HG03432 (cell line): ENCODE measurements at regions not wholly inside any gene's neighbourhood (a gene's known extent, or its start where the extent isn't known, plus 50 kb on each side); places are given as distances from the start of the nearest gene placed in this dataset.
A peak's percentile ranks its signal among the peaks of the same experiment; 100 is the strongest.
"Not testable (repeated sequence)": the region's sequence is repeated elsewhere in the genome, so short reads cannot be mapped to it uniquely, and the experiment has no call there.

Source experiments
- ATAC-seq: cut with Tn5 transposase; IDR thresholded peaks from one replicate; pipeline ENCODE4 v1.9.1; 2021; ENCODE audit warnings: mild to moderate bottlenecking, moderate library complexity; ENCODE audit not compliant: unreplicated experiment

DNA sequence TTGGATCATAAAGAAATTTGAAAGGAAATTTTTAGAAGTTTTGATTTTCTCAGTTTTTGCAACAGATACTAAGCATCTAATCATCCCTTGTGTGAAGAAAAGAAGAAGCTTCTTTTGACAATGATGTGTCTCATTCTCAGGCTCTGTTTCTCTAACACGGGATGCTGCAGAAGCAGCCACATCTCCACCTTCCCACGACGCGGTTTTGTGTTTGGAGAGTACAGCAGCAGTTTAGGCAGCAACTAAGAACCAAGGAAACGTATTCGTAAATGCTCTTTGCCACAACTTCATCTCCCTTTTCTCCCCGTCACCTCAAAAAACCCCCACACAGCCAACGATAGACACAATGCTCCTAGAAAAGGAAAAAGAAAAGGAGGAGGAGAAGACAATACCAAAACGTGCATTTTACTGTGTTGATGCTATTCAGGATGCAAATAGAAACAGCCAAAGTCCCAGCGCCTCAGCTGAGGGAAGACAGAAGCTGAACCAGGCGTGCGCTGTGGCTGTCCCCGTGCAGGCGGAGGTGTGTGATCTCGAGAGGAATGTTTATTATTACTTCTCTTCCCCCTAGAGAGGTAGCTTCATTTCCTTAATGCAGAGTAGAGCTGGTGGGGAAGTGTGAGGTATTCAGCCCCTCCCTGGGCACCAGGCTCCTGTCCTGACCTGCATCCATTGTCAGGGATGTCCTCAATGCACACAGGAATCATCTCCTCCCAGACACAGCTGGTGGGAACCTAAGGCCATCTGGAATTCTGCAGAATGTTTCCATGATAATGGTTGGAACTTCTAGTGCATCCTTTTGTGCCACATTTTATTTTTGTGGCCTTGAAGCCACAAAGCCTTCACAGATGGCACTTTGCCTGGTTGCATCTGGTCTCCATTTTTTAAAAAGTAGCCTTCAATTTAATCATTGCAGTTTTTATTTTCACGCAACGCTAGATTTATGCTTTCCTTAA lies 174.6 kb upstream of the KLF6 start:
- no peak for ATAC-seq

DNA sequence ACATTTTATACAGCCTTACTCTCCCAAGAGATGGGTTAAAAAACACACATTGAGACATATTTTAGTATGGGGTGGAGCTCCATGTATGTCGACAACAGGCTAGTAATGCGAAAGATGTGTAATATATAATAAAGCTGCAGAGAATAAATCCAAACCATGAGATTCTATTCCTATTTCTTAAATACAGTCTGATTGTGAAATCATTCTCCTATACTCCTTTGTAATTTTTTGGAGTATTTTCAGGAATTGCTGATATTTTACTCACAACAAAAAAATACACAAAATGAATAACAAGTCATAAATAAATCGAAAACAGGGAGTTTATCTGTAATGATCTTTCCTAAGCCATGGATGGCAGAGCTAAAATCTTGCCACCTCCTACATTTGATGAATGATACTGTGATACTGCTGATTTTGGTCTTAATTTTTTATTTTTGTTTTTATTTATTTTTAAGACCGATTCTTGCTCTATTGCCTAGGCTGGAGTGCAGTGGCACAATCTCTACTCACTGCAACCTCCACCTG lies 173.5 kb upstream of the KLF6 start:
- ATAC-seq = no peak

GRCh38 chr10:3955955-3956617 lies 171.1 kb upstream of the KLF6 start:
- ATAC-seq = no peak

DNA sequence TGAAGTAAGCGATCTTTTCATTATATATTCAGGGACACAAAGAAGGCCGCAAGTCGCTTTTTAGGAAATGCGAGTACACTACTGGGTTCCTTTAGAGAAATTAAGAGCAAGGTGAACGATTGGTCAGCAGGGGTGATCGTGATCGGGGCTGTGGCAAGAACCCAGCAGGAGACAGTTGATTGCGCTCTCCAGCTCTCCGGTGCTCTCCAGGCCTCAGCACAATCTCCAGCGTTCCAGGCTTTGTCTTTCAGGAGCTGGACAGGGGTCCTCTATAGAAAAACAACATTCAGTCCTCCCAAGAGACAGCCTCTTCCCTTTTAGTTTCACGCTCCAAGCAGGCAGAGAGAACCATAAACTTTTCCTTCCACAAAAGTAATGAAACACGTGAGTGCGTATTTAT lies 170.5 kb upstream of the KLF6 start:
- ATAC-seq = no peak

DNA sequence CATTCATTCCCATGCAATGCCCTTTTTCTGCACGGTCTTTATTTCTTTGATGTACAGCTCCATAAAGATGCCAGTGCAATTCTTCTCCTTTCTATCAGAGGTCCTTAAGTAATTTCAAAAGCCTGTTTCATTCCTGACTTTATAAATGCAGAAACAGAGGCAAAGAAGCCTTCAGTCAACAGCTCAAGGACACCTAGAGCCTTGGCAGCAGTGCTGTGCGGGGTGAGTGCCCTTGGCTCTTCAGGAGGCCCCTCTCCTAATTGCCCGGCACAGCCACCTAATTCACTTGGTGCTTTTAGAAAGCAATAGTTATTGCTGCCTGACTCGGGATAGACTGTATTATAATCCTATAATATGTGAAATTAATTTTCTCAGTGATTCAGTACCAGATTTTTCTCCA lies 169.6 kb upstream of the KLF6 start:
- no peak for ATAC-seq

GRCh38 chr10:3954007-3954406 lies 169.0 kb upstream of the KLF6 start:
- ATAC-seq = not testable (repeated sequence)

DNA sequence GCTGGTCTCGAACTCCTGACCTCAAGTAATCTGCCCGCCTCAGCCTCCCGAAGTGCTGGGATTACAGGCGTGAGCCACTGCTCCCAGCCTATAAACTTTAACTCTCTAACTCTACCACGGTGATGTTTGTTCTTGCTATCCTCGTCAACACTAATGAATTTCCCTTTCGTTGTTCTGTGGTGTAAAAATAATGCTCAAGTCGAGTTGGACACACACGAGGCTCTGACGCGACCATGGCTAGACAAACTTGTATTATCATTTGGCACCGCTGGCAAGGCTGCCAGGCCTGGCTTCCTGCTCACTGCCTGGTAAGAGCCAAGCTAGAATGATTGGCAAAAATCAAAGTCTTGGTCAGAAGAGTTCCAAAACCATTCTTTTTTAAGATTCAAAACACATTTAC lies 167.0 kb upstream of the KLF6 start:
- ATAC-seq = no peak

- ATAC-seq = no peak
Observed at GRCh38 chr10:3950676-3951275, 165.8 kb upstream of the KLF6 start.

DNA sequence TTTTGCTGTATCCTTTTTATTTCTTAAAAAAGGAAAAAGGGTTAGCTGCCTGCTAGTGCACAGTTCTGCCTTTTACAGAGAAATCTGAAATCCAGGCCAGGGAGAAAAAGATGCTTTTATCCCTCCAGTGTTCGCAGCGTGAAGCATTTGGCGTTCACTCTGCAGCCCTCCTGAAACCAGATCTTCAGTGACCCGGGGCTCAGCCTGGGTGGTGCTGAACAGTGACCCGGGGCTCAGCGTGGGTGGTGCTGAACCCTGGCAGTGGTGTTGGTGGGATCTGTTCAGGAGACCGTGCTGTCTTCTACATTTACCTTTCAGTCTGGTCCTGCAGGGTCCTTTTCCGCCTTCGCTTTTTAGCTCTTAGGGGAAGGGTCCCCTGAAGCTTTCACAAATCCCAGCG lies 164.7 kb upstream of the KLF6 start:
- no peak for ATAC-seq

- ATAC-seq = no peak
Observed at GRCh38 chr10:3948843-3949242, 163.8 kb upstream of the KLF6 start.

- ATAC-seq = no peak
Observed at GRCh38 chr10:3946234-3947229, 161.5 kb upstream of the KLF6 start.

DNA sequence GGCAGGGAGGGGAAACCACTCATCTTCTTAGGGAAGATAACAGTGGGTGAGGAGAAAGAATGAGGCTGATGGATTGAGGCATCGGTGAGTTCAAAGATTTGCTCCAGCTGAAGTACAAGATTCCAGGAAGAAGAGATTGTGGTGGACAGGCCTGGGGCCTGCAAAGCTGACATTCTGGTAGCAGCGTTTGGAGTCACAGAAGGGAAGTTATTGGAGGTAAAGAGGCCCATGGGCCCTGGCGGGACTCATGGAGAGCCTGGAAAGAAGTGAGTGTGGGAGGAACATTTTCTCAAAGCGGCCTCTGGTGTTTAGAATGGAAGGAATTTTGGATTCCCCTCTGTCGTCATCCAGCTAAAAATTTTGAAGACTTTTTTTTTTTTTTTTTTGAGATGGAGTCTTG lies 160.0 kb upstream of the KLF6 start:
- ATAC-seq = no peak

DNA sequence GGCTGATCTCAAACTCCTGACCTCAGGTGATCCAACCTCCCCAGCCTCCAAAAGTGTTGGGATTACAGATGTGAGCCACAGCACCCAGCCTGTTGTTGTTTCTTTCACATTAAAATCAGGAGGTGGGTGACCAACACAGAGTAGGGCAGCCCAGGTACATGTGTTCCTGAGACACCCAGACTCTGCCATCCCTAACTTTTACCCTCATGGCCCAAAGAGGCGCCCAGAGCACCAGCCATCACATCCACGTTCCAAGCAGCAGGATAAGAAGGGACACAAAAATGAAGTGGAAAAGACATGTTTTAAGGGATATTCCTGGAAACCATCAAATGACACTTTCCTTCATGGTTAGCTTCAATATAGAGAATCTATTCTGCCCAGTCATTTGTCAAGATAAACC lies 159.6 kb upstream of the KLF6 start:
- no peak for ATAC-seq

GRCh38 chr10:3943695-3944257 lies 158.8 kb upstream of the KLF6 start:
- no peak for ATAC-seq

GRCh38 chr10:3942937-3943489 lies 158.0 kb upstream of the KLF6 start:
- no peak for ATAC-seq

DNA sequence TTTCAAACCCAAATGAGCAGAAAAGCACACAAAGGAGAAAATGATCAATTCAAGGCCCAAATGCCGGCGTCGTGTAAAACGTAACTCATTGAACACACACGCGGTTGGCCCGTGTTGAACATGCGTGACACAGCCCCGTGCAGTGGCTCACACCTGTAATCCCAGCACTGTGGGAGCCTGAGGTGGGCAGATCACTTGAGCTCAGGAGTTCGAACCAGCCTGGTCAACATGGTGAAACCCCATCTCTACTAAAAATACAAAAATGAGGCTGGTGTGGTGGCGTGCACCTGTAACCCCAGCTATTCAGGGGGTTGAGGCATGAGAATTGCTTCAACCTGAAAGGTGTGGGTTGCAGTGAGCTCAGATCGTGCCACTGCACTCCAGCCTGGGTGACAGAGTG lies 156.7 kb upstream of the KLF6 start:
- no peak for ATAC-seq

DNA sequence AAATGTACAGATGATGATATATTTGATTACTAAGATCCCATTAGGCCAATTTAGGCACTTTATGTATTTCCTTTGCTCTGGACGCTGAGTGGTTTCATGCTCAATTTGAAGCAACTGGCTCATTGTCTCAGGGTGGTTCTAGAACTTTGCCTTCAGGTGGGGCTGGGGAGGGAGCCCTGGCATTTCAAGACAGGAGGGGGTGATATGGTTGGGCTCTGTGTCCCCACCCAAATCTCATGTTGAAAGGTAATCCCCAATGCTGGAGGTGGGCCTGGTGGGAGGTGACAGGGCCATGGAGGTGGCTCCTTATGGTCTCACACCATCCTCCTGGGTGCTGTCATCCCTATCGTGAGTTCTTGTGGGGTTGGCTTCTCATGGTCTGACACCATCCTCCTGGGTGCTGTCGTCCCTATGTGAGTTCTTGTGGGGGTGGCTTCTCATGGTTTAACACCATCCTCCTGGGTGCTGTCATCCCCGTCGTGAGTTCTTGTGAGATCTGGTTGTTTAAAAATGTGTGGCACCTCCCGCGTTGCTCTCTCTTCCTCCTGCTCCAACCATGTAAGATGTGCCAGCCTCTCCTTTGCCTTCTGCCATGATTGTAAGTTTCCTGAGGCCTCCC lies 151.5 kb upstream of the KLF6 start:
- ATAC-seq = no peak

DNA sequence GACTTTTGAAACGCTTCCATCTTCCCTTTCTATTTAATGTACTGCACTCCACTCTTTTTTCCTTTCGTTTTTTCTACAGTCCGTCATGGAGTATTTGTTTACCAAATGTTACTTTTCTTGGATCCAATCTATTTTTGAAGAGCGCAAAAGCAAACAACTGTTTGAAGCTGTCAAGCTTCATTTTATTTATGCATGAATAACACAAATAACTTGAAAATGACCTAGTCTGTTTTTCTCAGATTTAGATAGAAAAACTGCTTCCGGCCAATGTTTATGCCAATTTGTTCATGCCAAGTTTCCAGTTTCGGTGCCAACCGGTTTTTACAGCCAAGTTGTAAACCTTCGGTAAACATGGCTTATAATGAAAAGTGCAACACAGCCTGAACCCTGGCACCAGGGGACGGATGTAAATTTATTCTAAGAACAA lies 150.9 kb upstream of the KLF6 start:
- ATAC-seq = no peak

GRCh38 chr10:3935141-3935540 lies 150.1 kb upstream of the KLF6 start:
- peak; percentile 99 for ATAC-seq
